IPS-15b (cell line): ENCODE measurements at regions not wholly inside any gene's neighbourhood (a gene's known extent, or its start where the extent isn't known, plus 50 kb on each side); places are given as distances from the start of the nearest gene placed in this dataset.
A peak's percentile ranks its signal among the peaks of the same experiment; 100 is the strongest.
"Not testable (repeated sequence)": the region's sequence is repeated elsewhere in the genome, so short reads cannot be mapped to it uniquely, and the experiment has no call there.

Experiments
- H3K27me3 ChIP-seq: one replicate; pipeline ENCODE4 v1.6.1; 2013; ENCODE audit warnings: low read length; ENCODE audit not compliant: control insufficient read depth, insufficient read depth
- H3K36me3 ChIP-seq: one replicate; pipeline ENCODE4 v1.6.1; 2013; ENCODE audit warnings: low read length; ENCODE audit not compliant: control insufficient read depth, insufficient read depth
- H3K4me1 ChIP-seq: one replicate; pipeline ENCODE4 v1.6.1; 2013; ENCODE audit warnings: mild to moderate bottlenecking, low read length; ENCODE audit not compliant: control insufficient read depth, insufficient read depth
- H3K4me3 ChIP-seq: one replicate; pipeline ENCODE4 v1.5.1; 2013; ENCODE audit warnings: low read depth, low read length
- H3K9ac ChIP-seq: one replicate; pipeline ENCODE4 v1.6.1; 2013; ENCODE audit warnings: low read depth, mild to moderate bottlenecking, low read length
- H3K9me3 ChIP-seq: one replicate; pipeline ENCODE4 v1.6.1; 2013; ENCODE audit warnings: mild to moderate bottlenecking, low read length; ENCODE audit not compliant: control insufficient read depth, insufficient read depth

DNA sequence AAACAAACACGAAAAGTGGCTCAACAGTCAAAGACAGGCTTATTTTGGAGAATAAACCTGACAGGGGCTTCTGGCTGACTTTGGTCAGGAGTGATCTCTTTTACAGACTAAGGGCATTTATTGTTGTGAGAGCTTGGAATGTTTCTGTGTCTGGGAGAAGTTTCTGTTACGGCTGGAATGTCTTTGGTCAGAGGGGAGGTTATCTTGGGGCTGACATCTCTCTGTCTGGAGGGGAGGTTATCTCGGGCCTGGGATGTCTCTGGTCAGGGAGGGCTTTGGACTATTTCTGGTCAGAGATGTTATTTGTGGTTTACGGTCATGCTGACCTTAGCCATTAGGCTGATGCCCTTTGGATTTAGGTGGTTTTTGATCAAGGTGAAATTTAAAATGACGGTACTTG lies 345.5 kb upstream of the FSIP2 start:
- no peaks in the 10 kb centered on the region for H3K36me3 ChIP-seq
- H3K4me1 ChIP-seq: no peaks in the 10 kb centered on the region
- no peak overlapping the region for H3K4me3 ChIP-seq
- no peaks in the 10 kb centered on the region for H3K27me3 ChIP-seq
- H3K9ac ChIP-seq: no peak overlapping the region
- H3K9me3 ChIP-seq: no peaks in the 10 kb centered on the region

DNA sequence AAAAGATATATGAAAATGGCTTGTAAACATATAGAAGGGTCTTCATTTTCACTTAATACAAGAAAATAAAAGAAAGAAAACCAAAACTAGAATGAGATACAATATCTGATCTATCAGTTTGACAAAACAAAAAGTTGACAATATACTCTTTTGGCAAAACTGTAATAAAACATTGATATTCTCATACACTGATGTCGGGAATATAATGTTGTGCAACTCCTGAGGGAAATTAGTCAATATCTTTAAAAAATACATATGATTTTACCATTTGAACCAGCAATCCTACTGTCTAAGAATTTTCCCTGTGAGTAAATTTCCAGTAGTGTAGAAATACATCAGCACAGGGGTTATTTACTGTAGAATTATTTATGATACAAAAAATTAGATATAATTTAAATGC lies 336.1 kb upstream of the FSIP2 start:
- no peaks in the 10 kb centered on the region for H3K27me3 ChIP-seq
- no peaks in the 10 kb centered on the region for H3K4me1 ChIP-seq

DNA sequence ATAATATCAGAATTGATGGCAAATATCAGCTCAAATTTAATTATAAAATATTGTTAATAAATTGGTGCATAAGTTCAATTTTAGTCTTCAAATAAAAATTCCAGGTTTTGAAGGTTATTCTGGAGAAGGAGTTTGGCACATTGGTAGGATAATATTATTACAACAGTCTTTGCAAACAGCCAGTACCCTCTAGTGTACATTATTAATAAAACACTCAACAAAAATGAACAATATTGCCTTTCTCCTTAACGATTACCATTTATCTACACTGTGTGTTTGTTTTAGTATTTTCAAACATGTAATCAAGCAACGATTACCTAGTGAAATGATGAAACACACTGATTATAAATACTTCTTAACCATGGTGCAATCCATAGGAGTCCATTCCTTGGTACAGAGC lies 334.0 kb upstream of the FSIP2 start:
- H3K4me1 ChIP-seq: no peaks in the 10 kb centered on the region
- H3K9me3 ChIP-seq: no peaks in the 10 kb centered on the region
- H3K36me3 ChIP-seq: no peaks in the 10 kb centered on the region
- H3K4me3 ChIP-seq: no peak overlapping the region
- H3K9ac ChIP-seq: no peak overlapping the region
- H3K27me3 ChIP-seq: no peaks in the 10 kb centered on the region

More for the DNA sequence above, 336.1 kb upstream of the FSIP2 start:
- Histone ChIP-seq H3K9ac (no peak overlapping the region), H3K9me3 (no peaks in the 10 kb centered on the region), H3K36me3 (no peaks in the 10 kb centered on the region), H3K4me3 (no peak overlapping the region)

DNA sequence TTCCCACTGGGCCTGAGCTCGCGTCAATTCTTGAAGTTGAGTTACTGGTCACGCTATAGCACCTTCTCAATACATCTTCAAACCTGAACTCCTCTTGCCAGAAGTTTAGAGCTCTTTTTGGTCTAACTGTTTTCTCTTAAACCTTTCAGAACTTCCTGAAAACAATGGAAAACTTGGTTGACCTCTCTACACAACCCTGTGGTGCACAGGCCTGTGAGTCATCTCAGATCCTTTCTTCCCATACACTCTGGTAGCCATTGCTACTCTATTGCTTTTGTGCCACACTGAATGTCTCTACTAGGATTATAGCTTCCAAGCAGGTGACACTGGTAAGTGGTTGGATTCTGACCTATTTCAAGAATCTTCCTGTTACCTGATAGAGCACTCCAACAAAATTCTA lies 321.5 kb upstream of the FSIP2 start:
- no peaks in the 10 kb centered on the region for H3K27me3 ChIP-seq
- no peaks in the 10 kb centered on the region for H3K36me3 ChIP-seq
- no peaks in the 10 kb centered on the region for H3K4me1 ChIP-seq
- no peak overlapping the region for H3K4me3 ChIP-seq
- H3K9me3 ChIP-seq: no peaks in the 10 kb centered on the region
- H3K9ac ChIP-seq: no peak overlapping the region

DNA sequence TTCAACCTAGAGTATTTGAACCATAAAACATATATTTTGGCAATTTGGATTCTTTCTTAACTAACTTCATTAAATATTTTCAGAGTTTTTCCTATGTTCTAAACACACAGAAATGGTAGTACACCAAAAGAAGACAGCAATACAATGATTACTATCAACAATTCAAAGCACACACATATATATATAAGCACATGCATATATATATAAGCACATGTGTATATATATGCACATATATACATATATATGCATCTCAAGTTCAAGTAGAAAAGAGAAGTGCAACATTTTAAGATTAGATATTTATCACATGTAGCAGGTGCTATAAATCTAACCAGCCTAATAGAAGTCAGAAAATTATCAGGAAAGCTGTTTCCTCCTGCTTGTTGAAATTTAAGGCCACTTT lies 320.9 kb upstream of the FSIP2 start:
- Histone ChIP-seq H3K27me3 (no peaks in the 10 kb centered on the region), H3K9me3 (no peaks in the 10 kb centered on the region), H3K4me1 (no peaks in the 10 kb centered on the region), H3K36me3 (no peaks in the 10 kb centered on the region), H3K4me3 (no peak overlapping the region), H3K9ac (no peak overlapping the region)

DNA sequence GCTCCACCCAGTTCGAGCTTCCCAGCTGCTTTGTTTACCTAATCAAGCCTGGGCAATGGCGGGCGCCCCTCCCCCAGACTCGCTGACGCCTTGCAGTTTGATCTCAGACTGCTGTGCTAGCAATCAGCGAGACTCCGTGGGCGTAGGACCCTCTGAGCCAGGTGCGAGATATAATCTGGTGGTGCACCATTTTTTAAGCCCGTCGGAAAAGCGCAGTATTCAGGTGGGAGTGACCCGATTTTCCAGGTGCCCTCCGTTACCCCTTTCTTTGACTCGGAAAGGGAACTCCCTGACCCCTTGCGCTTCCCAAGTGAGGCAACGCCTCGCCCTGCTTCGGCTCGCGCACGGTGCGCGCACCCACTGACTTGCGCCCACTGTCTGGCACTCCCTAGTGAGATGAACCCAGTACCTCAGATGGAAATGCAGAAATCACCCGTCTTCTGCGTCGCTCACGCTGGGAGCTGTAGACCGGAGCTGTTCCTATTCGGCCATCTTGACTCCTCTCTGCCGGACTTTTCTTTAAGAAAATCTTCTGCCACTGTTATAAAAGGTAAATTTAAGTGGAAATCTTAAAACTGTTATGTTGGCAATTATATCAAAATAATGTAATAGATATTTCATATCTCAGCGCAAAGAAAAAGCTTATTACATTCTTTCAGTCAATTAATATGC lies 313.5 kb upstream of the FSIP2 start:
- not testable (repeated sequence) for H3K4me1 ChIP-seq, H3K36me3 ChIP-seq, H3K9me3 ChIP-seq, H3K27me3 ChIP-seq
- Histone ChIP-seq H3K4me3 (peak overlapping the region; percentile 69), H3K9ac (peak overlapping the region; percentile 84)

DNA sequence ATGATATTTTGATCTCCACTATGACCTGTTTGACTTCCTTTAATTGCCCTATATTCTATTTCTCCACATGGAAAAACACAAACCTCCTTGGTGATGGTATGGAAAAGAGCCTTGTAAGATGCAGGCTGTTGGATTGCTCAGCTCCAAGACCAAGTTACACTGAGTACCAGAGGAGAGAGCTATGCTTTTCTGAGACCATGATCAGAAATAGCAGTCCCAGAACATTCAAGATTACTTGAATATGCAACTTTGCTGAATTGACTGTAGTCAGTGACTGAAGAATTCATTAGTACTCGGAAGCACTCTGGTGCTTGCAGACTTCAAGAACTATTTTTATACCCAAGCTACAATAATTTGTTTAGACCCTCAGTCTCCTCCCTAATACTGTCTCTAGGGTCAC lies 310.6 kb upstream of the FSIP2 start:
- Histone ChIP-seq H3K4me1 (no peaks in the 10 kb centered on the region), H3K9me3 (no peaks in the 10 kb centered on the region), H3K27me3 (no peaks in the 10 kb centered on the region), H3K9ac (no peak overlapping the region), H3K36me3 (no peaks in the 10 kb centered on the region), H3K4me3 (no peak overlapping the region)

DNA sequence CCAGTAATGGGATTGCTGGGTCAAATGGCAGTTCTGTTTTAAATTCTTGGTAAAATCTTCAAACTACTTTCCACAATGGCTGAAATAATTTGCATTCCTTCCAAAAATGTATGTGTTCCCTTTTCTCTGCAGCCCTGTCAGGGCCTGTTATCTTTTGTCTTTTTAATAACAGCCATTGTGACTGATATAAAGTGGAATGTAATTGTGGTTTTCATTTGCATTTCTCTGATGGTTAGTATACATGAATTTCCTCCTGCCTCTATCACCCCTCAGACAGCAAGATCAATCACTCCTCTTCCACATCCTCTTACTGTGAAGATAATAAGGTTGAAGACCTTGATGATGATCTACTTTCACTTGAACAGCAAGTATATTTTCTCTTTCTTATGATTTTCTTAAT lies 304.8 kb upstream of the FSIP2 start:
- H3K27me3 ChIP-seq: no peaks in the 10 kb centered on the region
- peaks cover 3% of the 10 kb centered on the region for H3K4me1 ChIP-seq
- no peak overlapping the region for H3K9ac ChIP-seq
- H3K9me3 ChIP-seq: no peaks in the 10 kb centered on the region
- H3K4me3 ChIP-seq: no peak overlapping the region
- no peaks in the 10 kb centered on the region for H3K36me3 ChIP-seq

DNA sequence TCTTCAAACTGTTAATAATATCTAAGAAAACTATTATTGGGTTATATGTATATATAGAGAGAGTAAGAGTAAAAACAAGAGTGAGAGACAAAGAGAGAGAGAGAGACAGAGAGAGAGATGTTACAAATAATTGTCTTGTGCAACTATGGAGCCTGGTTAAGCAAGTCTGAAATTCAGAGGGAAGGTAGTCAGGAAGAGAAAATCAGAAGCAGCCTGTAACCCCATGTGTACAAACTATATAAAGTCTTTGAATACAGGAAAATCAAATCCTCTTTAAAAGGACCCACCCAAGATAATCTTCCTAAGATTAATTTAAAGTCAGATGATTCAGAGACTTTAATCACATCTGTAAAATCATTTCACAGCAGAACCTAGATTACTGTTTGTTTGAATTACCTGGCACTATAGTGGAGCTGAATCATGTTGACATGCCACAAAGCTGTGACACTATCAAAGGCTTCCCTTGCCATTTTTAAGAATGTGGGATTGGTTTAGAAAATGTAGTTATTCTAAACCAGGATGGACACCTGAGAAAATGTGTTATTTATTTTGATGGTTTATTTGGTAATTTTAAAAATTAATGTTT lies 301.7 kb upstream of the FSIP2 start:
- Histone ChIP-seq H3K27me3 (no peaks in the 10 kb centered on the region), H3K9ac (no peak overlapping the region), H3K36me3 (no peaks in the 10 kb centered on the region), H3K4me3 (no peak overlapping the region), H3K4me1 (peaks cover 3% of the 10 kb centered on the region), H3K9me3 (no peaks in the 10 kb centered on the region)

DNA sequence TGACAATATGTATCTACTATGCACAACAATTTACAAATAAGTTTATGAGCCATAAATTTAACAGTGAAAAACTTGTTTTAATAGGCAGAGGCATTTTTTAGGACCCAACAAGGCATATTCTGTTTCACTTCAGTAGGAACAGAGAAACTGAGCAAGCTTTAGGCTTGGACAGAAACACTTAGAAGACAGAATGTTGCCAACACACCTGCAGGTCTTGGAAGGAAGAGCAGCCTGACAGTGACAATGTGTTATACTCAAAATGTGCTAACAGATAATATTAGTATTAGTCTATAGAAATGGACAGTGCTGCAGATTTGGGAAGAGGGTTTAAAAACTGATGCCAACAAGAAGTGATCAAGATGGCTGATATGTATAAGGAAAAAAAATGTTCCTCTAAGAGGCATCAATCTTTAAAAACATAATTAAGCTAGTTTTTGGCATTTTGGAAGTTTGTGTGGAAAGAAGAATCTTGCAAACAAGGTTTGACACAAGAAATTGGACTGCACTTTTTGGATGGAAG lies 297.1 kb upstream of the FSIP2 start:
- Histone ChIP-seq H3K27me3 (no peaks in the 10 kb centered on the region), H3K9me3 (no peaks in the 10 kb centered on the region), H3K9ac (no peak overlapping the region), H3K4me3 (no peak overlapping the region), H3K4me1 (no peaks in the 10 kb centered on the region), H3K36me3 (no peaks in the 10 kb centered on the region)

DNA sequence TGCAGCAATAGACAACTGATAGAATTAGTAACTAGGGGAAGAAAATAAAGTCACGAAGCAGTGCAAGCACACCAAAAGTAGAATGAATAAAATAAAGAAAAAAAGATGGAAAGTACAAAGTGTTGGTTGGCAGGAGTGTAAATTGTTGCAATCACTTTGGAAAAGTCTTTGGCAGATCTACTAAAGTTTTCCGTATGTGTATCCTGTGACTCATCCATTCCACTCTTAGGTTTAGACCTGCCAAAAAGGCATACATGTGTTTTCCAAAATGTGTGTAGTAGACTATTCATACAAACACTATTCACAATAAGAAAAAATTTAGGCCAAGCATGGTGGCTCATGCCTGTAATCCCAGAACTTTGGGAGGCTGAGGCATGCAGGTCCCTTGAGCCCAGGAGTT lies 282.1 kb upstream of the FSIP2 start:
- Histone ChIP-seq H3K9me3 (no peaks in the 10 kb centered on the region), H3K36me3 (no peaks in the 10 kb centered on the region), H3K4me1 (no peaks in the 10 kb centered on the region), H3K27me3 (no peaks in the 10 kb centered on the region), H3K9ac (no peak overlapping the region), H3K4me3 (no peak overlapping the region)

DNA sequence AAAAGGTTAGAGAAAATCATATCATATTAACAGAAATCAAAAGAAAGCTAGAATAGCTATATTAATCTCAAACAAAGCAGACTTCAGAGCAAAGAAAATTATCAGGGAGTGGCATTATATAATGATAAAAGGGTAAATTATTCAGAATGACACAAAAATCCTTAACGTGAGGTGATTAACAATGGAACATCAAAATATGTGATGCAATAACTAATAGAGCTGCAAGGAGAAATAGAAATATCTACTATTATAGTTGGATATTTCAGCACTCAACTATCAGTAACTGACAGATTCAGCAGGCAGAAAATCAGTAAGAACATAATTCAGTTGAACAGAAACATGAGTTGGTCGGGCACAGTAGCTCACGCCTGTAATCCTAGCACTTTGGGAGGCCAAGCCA lies 275.1 kb upstream of the FSIP2 start:
- H3K4me1 ChIP-seq: no peaks in the 10 kb centered on the region
- no peak overlapping the region for H3K4me3 ChIP-seq
- H3K27me3 ChIP-seq: no peaks in the 10 kb centered on the region
- no peaks in the 10 kb centered on the region for H3K36me3 ChIP-seq
- no peaks in the 10 kb centered on the region for H3K9me3 ChIP-seq
- no peak overlapping the region for H3K9ac ChIP-seq
